NCI-H1417 (cell line): ENCODE measurements at regions not wholly inside any gene's neighbourhood (a gene's known extent, or its start where the extent isn't known, plus 50 kb on each side); places are given as distances from the start of the nearest gene placed in this dataset.

Source experiments
- DNase-seq, 3 experiments: peaks; one replicate each; lab custom pipeline; 2025; lab: John Stamatoyannopoulos, UW

- no peak for DNase-seq
Observed at GRCh38 chrX:25219480-25219879, 203.7 kb upstream of the ARX start.

GRCh38 chrX:25213611-25214010, 197.8 kb upstream of the ARX start:
- no peak for DNase-seq

GRCh38 chrX:25207803-25208475, 192.2 kb upstream of the ARX start:
- peak in 2 of 3 experiments; percentile 33 to 61 for DNase-seq

GRCh38 chrX:25206778-25207177, 191.0 kb upstream of the ARX start:
- peak in 1 of 3 experiments; percentile 23 for DNase-seq

GRCh38 chrX:25204182-25204581, 188.4 kb upstream of the ARX start:
- no peak for DNase-seq

GRCh38 chrX:25202827-25203226, 187.1 kb upstream of the ARX start:
- peak in 2 of 3 experiments; percentile 51 to 87 for DNase-seq

GRCh38 chrX:25198891-25199290, 183.1 kb upstream of the ARX start:
- no peak for DNase-seq

GRCh38 chrX:25198253-25198652, 182.5 kb upstream of the ARX start:
- DNase-seq: no peak

GRCh38 chrX:25196221-25196620, 180.5 kb upstream of the ARX start:
- no peak for DNase-seq

GRCh38 chrX:25191403-25191802, 175.6 kb upstream of the ARX start:
- peak in 2 of 3 experiments; percentile 2 to 37 for DNase-seq

- no peak for DNase-seq
Observed at GRCh38 chrX:25181775-25182174, 166.0 kb upstream of the ARX start.

- no peak for DNase-seq
Observed at GRCh38 chrX:25180242-25180641, 164.5 kb upstream of the ARX start.

- no peak for DNase-seq
Observed at GRCh38 chrX:25178555-25178954, 162.8 kb upstream of the ARX start.

- no peak for DNase-seq
Observed at GRCh38 chrX:25175743-25176142, 160.0 kb upstream of the ARX start.

GRCh38 chrX:25175171-25175570, 159.4 kb upstream of the ARX start:
- DNase-seq: no peak

- no peak for DNase-seq
Observed at GRCh38 chrX:25166546-25166945, 150.8 kb upstream of the ARX start.

GRCh38 chrX:25166145-25166544, 150.4 kb upstream of the ARX start:
- DNase-seq: no peak

GRCh38 chrX:25158635-25159034, 142.9 kb upstream of the ARX start:
- DNase-seq: no peak

- DNase-seq: no peak
Observed at GRCh38 chrX:25156832-25157231, 141.1 kb upstream of the ARX start.

- DNase-seq: peak in 2 of 3 experiments; percentile 50 to 85
Observed at GRCh38 chrX:25156323-25156722, 140.6 kb upstream of the ARX start.

GRCh38 chrX:25154168-25154567, 138.4 kb upstream of the ARX start:
- no peak for DNase-seq

GRCh38 chrX:25151749-25152148, 136.0 kb upstream of the ARX start:
- no peak for DNase-seq

- peak; percentile 32 to 81 (median 62) for DNase-seq
Observed at GRCh38 chrX:25144043-25144940, 128.5 kb upstream of the ARX start.
